ENCODE measurements at regions not wholly inside any gene's neighbourhood (a gene's known extent, or its start where the extent isn't known, plus 50 kb on each side); places are given as distances from the start of the nearest gene placed in this dataset.

GRCh38 chr5:175820230-175820629 lies 51.1 kb upstream of the CPLX2 start:
- Mint-ChIP-seq H3K9me3 (peaks cover 4% of the 10 kb centered on the region), H3K27ac (no peak overlapping the region), H3K4me1 (peaks cover 7% of the 10 kb centered on the region), H3K36me3 (no peaks in the 10 kb centered on the region), H3K4me3 (no peak overlapping the region), H3K27me3 (peaks cover 51% of the 10 kb centered on the region)
- no peak for ATAC-seq

Measured in stimulated activated memory B cell treated with anti-CD40 and anti-IgM and Interleukin-4, amounts not matched to agents 10 μg/mL and 1 μg/mL and 100 μg/mL, for 72 hours (primary cell).